ENCODE measurements at regions not wholly inside any gene's neighbourhood (a gene's known extent, or its start where the extent isn't known, plus 50 kb on each side); places are given as distances from the start of the nearest gene placed in this dataset.

DNA sequence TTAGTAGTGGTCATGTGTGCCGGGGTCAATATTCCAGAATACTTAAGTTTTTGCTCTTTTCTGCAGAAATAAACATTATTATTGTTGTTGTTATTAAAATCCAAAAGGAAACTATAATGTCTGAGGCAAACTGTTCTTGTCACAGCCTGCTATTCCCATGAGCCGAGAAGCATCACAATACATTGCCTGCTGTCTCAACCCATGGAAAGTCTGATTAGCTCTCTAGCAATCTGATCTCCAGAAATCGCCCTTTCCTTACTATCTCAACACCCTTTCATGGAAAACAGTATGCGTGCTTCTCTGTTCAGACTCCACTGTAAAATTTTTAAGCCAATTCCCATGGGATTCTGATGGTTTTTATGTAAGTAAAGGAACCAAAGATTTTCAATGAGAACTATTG is 811.0 kb downstream of the TUSC7 start:
- Mint-ChIP-seq H3K27ac (no peak overlapping the region), H3K9me3 (peaks cover 0 to 20% (median 10%) of the 10 kb centered on the region in 6 donors)

DNA sequence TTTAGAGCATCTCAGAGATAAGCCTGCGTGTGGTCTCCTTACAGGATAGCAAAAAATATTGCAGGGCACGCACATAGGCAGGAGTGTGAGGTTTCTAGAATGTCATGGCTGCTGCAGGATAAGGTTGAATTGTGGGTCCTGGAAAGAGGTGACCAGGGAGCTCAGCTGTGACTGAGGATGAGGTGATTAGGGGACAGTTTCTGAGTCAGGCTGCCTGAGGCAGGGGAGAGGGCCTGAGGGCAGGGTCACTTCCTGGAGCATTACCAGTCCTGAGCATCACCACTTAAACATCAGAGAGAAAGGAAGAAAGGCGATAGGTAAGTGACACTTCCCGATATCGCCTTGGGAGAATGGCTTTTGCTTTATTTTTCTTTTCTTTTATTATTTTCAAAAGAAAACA is 813.8 kb downstream of the TUSC7 start:
- no peak overlapping the region for H3K27ac Mint-ChIP-seq
- no peaks in the 10 kb centered on the region for H3K4me1 Mint-ChIP-seq
- H3K27me3 Mint-ChIP-seq (ENCODE audit: low read depth in 3 of 3) = no peaks in the 10 kb centered on the region
- no peaks in the 10 kb centered on the region for H3K36me3 Mint-ChIP-seq
- H3K9me3 Mint-ChIP-seq = peaks cover 0 to 14% (median 7%) of the 10 kb centered on the region in 6 donors
- DNase-seq = no peak
- H3K4me3 Mint-ChIP-seq = no peak overlapping the region

More for the DNA sequence above, 811.0 kb downstream of the TUSC7 start:
- Mint-ChIP-seq H3K4me3 (no peak overlapping the region), H3K36me3 (peaks cover 0 to 3% (median 0%) of the 10 kb centered on the region in 3 donors), H3K27me3 (ENCODE audit: low read depth in 3 of 3) (no peaks in the 10 kb centered on the region), H3K4me1 (no peaks in the 10 kb centered on the region)
- no peak for DNase-seq

DNA sequence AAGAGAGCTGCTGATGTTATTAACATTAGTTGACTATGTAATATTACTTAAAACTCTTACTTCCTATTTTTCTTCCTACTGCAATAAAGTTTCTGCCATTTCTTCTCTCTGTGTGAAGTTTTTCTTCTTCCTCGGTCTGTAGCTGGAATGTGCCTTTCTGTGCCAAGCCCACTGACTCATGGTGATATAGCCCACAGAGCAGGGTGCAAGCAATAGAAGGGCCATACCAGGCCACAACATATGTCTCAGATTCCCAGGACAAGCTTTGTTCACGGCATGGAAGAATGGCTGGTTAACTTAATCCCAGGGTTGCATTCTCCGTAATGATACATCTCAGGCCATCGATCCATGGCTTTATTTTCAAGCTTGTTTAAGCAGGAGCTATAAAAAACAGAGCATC is 815.3 kb downstream of the TUSC7 start:
- Mint-ChIP-seq H3K9me3 (peaks cover 0 to 27% (median 6%) of the 10 kb centered on the region in 6 donors), H3K4me3 (no peak overlapping the region), H3K27me3 (ENCODE audit: low read depth in 3 of 3) (no peaks in the 10 kb centered on the region), H3K27ac (no peak overlapping the region), H3K36me3 (no peaks in the 10 kb centered on the region), H3K4me1 (no peaks in the 10 kb centered on the region)
- no peak for DNase-seq

DNA sequence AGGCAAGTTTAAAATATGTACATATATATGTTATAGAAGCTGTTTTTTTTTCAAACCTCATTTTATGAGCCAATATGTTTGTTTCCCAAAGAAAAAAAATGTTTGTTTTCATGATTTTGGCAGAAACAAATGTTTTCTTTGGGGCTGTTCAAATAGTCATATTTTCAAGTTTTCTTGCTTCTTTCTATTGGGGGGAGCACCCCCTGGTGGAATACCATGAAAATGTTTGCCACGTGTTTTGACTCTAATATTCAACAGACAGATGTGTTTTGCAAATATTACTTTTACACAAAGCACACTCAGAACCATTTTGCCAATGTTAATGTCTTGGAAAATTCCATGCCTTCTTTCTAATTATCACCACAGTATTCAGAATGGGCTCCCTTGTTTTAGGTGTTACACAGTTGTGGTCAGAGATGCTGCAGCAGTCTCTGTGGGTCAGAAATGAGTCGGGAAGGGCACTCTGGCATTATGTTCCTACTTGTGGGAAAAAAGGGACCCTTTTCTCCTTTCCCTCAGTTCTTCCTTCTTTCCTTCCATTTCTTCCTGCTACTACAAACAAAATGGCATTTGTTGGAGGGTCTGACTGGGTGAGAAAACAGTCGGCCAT is 817.0 kb downstream of the TUSC7 start:
- H3K4me3 Mint-ChIP-seq = no peak overlapping the region
- no peaks in the 10 kb centered on the region for H3K4me1 Mint-ChIP-seq
- DNase-seq = peak in 1 of 3 donors; percentile 1
- peaks cover 0 to 34% (median 6%) of the 10 kb centered on the region in 6 donors for H3K9me3 Mint-ChIP-seq
- no peaks in the 10 kb centered on the region for H3K27me3 Mint-ChIP-seq (ENCODE audit: low read depth in 3 of 3)
- peaks cover 0 to 4% (median 0%) of the 10 kb centered on the region in 3 donors for H3K36me3 Mint-ChIP-seq
- H3K27ac Mint-ChIP-seq = no peak overlapping the region

DNA sequence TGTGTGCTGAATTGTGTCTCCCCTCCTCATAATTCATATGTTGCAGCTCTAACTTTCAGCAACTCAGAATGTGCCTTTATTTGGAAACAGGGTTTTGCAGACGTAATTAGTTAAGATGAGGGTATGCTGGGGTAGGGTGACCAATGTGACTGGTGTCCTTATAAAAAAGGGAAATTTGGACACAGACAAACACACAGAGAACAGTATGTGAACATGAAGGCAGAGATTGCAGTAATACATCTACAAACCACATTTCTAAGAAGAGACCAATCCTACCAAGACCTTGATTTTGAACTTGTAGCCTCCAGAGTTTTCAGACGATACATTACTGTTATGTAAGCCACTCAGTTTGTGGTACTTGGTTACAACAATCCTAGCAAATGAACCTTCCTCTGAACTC is 817.8 kb downstream of the TUSC7 start:
- Mint-ChIP-seq H3K4me1 (no peaks in the 10 kb centered on the region), H3K9me3 (peaks cover 0 to 35% (median 6%) of the 10 kb centered on the region in 6 donors), H3K4me3 (no peak overlapping the region), H3K27me3 (ENCODE audit: low read depth in 3 of 3) (no peaks in the 10 kb centered on the region), H3K27ac (no peak overlapping the region), H3K36me3 (peaks cover 0 to 4% (median 0%) of the 10 kb centered on the region in 3 donors)
- DNase-seq = no peak

DNA sequence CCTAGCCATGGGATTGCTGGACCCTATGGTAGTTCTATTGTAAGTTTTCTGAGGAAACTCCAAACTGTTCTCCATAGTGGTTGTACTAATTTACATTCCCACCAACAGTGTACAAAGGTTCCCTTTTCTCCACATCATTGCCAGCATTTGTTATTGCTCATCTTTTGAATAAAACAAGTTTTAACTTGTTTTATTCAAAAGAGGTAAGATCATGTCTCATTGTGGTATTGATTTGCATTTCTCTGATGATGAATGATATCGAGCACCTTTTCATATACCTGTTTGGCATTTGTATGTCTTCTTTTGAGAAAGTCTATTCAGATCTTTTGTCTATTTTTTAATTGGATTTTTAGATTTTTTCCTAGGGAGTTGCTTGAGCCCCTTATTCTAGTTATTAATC is 819.1 kb downstream of the TUSC7 start:
- Mint-ChIP-seq H3K9me3 (peaks cover 0 to 35% (median 5%) of the 10 kb centered on the region in 6 donors), H3K27me3 (ENCODE audit: low read depth in 3 of 3) (no peaks in the 10 kb centered on the region), H3K4me1 (no peaks in the 10 kb centered on the region), H3K36me3 (peaks cover 0 to 4% (median 0%) of the 10 kb centered on the region in 3 donors), H3K27ac (no peak overlapping the region), H3K4me3 (no peak overlapping the region)
- no peak for DNase-seq

DNA sequence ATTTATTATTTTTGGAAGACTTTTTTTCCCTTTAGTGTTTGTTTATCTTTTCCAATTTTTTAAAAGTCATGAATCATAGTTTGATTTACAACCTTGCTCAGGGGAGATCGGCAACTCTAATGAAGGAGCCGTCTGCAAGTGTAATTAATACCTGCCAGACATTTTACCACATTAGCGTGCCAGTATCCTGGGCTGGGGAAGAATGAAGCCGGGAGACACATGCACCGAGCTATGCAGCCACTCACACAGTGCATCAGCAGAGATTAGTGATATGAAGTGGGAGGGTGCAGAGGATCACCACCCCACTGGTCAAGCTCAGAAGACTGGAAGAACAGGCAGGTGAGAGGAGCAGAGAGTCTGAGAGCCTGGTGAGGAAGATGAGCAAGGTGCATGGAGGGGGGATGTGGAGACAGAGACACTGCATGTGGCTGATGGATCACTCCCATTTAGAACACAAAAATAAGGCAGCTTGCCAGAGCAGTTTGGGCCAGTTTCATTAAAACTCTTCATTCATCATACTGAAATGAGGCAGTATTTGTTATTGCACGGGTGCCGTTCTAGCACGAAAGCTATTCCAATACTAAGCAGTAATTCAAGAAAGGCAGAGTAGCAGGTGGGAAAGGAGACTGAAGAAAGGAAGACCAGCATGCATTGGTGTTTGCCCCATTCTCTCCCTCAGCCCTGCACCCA is 821.6 kb downstream of the TUSC7 start:
- H3K27ac Mint-ChIP-seq = no peak overlapping the region
- peaks cover 0 to 4% (median 0%) of the 10 kb centered on the region in 3 donors for H3K36me3 Mint-ChIP-seq
- H3K27me3 Mint-ChIP-seq (ENCODE audit: low read depth in 3 of 3) = peaks cover 0 to 2% (median 0%) of the 10 kb centered on the region in 3 donors
- H3K4me1 Mint-ChIP-seq = no peaks in the 10 kb centered on the region
- DNase-seq = no peak
- peaks cover 2 to 30% (median 6%) of the 10 kb centered on the region in 6 donors for H3K9me3 Mint-ChIP-seq
- H3K4me3 Mint-ChIP-seq = no peak overlapping the region

DNA sequence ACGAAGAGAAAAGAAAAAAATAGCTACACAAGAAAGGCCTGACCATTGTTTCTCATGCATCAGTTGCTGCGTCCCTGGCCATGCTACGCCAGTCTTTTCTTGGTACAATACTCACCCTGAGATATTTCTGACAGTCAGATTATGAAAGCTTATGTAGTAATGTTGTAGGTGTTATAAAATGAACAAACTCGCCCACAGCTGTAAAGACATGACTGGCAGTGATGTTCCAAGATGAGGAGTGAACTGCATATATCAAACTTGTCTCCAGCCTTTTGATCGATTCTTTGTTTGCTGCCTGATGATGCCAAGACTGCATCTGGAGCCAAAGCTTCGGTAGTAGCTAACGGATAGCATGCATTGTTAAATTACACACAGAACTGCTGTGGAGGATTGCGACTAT is 822.7 kb downstream of the TUSC7 start:
- Mint-ChIP-seq H3K27me3 (ENCODE audit: low read depth in 3 of 3) (peaks cover 0 to 2% (median 0%) of the 10 kb centered on the region in 3 donors), H3K9me3 (peaks cover 2 to 32% (median 8%) of the 10 kb centered on the region in 6 donors), H3K4me1 (no peaks in the 10 kb centered on the region), H3K27ac (no peak overlapping the region), H3K36me3 (peaks cover 0 to 4% (median 0%) of the 10 kb centered on the region in 3 donors), H3K4me3 (no peak overlapping the region)
- DNase-seq = no peak

DNA sequence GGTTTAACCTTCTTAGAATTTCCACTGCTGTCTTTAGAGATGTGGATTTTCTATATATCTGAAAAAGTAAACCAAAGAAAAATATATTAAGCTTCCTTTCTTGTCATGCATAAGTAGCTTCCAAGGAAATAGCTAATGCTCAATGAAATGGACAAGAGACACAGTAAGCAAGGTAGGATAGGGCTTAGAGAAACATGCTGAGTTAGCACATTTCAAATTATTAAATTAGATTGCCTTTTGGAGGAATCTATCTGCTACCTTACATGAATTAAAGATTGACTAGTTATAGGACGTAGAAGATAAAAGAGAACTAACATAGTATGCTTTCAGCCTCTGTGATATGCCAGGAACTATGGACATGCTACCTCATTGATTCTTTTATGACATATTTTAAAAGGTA is 824.6 kb downstream of the TUSC7 start:
- no peak overlapping the region for H3K4me3 Mint-ChIP-seq
- H3K36me3 Mint-ChIP-seq = peaks cover 0 to 4% (median 0%) of the 10 kb centered on the region in 3 donors
- H3K27me3 Mint-ChIP-seq (ENCODE audit: low read depth in 3 of 3) = peaks cover 0 to 2% (median 0%) of the 10 kb centered on the region in 3 donors
- H3K9me3 Mint-ChIP-seq = peaks cover 2 to 29% (median 8%) of the 10 kb centered on the region in 6 donors
- no peak for DNase-seq
- no peak overlapping the region for H3K27ac Mint-ChIP-seq
- H3K4me1 Mint-ChIP-seq = no peaks in the 10 kb centered on the region

DNA sequence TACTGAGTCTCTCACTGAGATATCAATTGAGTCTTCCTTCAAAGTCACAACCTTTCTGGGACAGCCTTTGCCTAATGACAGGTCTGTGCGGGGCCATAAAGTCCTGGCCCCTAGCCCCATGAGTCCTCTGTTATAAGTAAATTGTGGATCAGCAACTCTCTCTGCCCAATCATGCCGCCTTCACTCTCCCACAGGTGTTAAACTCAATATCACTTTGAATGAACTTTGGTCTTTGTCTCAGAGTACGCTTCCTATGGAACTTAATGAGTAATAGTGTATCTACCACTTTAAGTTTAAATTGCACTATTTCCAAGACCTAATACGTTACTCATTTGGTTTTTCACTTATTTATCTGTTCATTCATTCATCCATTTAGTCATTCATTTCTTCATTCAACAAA is 826.4 kb downstream of the TUSC7 start:
- H3K4me3 Mint-ChIP-seq = no peak overlapping the region
- H3K27me3 Mint-ChIP-seq (ENCODE audit: low read depth in 3 of 3) = peaks cover 0 to 2% (median 2%) of the 10 kb centered on the region in 3 donors
- peaks cover 1 to 18% (median 8%) of the 10 kb centered on the region in 6 donors for H3K9me3 Mint-ChIP-seq
- peaks cover 0 to 3% (median 0%) of the 10 kb centered on the region in 3 donors for H3K36me3 Mint-ChIP-seq
- no peak for DNase-seq
- no peak overlapping the region for H3K27ac Mint-ChIP-seq
- H3K4me1 Mint-ChIP-seq = no peaks in the 10 kb centered on the region

DNA sequence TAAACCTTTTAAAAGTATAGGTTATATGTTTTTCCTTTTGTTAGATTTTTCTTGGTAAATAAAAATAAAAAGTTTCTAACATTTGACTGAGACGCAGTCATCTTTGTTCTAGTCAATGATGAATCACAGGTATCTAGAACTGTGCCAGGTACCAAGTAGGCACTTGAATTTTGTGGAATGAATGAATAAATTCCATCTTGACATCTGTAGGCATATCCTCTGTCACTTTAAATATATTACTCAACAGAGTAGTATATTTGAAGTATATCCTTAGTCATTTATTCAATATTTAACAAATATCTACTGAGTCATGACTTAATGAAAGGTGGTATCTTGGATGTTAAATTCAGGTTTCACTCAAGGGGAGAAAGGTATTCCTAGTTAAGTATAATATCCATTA is 828.4 kb downstream of the TUSC7 start:
- Mint-ChIP-seq H3K27ac (no peak overlapping the region), H3K27me3 (ENCODE audit: low read depth in 3 of 3) (peaks cover 0 to 2% (median 2%) of the 10 kb centered on the region in 3 donors), H3K4me1 (no peaks in the 10 kb centered on the region), H3K9me3 (peaks cover 2 to 16% (median 8%) of the 10 kb centered on the region in 6 donors), H3K36me3 (no peaks in the 10 kb centered on the region), H3K4me3 (no peak overlapping the region)
- DNase-seq = no peak

DNA sequence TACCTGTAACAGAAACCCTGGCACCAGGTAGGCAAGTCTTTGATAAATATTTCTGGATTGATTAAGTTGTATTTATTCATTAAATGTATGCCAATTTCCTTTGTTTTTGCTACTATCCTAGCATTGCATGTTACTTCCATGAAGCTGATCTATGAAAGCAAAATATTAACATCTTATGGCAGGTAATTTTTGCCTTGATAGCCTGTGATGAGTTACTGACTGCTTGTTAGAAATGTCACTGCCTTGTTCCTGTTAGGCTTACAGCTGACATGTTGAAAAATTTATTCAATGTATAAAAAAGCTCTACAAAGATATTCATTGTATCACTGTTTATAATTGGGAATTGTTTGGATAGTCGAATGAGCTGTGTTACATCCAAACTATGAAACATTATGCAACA is 830.1 kb downstream of the TUSC7 start:
- Mint-ChIP-seq H3K36me3 (no peaks in the 10 kb centered on the region), H3K4me3 (no peak overlapping the region), H3K9me3 (peaks cover 4 to 16% (median 8%) of the 10 kb centered on the region in 6 donors), H3K27ac (no peak overlapping the region), H3K27me3 (ENCODE audit: low read depth in 3 of 3) (peaks cover 0 to 2% (median under 1%) of the 10 kb centered on the region in 3 donors), H3K4me1 (no peaks in the 10 kb centered on the region)
- no peak for DNase-seq

DNA sequence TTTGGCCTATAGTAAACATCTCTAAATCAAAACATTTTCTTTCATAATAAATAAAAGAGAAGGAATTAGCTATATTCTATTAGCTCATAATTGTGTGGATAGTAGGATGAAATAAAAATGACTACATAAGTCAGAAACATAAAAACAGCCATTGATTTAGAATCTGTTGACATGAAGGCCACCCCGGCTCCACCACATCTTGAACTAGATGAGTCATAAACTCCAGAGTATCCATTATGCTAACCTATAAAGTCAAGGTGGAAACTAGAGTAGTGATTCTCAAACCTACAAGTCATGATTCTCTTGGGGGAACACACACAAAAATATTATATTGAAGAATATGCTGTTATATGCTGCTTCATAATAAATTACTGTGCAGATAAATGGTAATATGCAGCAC is 831.0 kb downstream of the TUSC7 start:
- Mint-ChIP-seq H3K27ac (no peak overlapping the region), H3K27me3 (ENCODE audit: low read depth in 3 of 3) (peaks cover 0 to 2% (median 0%) of the 10 kb centered on the region in 3 donors), H3K4me3 (no peak overlapping the region), H3K9me3 (peaks cover 2 to 13% (median 9%) of the 10 kb centered on the region in 6 donors), H3K36me3 (no peaks in the 10 kb centered on the region), H3K4me1 (no peaks in the 10 kb centered on the region)
- no peak for DNase-seq

DNA sequence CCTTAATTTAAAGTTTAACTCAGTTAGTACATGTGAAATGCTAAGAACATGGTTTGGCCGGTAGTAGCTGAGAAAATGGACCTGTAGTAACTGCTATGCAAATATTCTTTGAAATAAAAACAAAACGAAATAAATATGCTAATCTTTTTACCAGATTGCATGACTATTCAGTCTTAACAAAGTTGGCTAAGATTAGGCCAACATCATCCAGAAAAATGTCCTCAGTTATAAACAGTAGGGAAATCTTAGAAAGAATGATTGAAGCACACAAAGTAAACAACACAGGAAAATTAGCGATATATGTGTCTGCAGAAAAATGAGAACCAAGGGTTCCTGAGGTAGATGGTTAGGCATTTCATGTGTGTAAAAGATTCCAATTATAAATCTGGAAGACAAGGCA is 832.1 kb downstream of the TUSC7 start:
- peaks cover 0 to 2% (median 0%) of the 10 kb centered on the region in 3 donors for H3K27me3 Mint-ChIP-seq (ENCODE audit: low read depth in 3 of 3)
- H3K36me3 Mint-ChIP-seq = no peaks in the 10 kb centered on the region
- H3K9me3 Mint-ChIP-seq = peaks cover 0 to 18% (median 9%) of the 10 kb centered on the region in 6 donors
- no peaks in the 10 kb centered on the region for H3K4me1 Mint-ChIP-seq
- DNase-seq = no peak
- no peak overlapping the region for H3K4me3 Mint-ChIP-seq
- no peak overlapping the region for H3K27ac Mint-ChIP-seq
